ENCODE measurements at regions not wholly inside any gene's neighbourhood (a gene's known extent, or its start where the extent isn't known, plus 50 kb on each side); places are given as distances from the start of the nearest gene placed in this dataset.

GRCh38 chr9:88643931-88644330, 109.0 kb downstream of the NXNL2 start:
- intact Hi-C loops (cut with micrococcal nuclease) = no loop called here
- H3K27me3 ChIP-seq (ENCODE audit: low read depth) = peaks cover 9% of the 10 kb centered on the region
- TF ChIP-seq, protein P1, sequence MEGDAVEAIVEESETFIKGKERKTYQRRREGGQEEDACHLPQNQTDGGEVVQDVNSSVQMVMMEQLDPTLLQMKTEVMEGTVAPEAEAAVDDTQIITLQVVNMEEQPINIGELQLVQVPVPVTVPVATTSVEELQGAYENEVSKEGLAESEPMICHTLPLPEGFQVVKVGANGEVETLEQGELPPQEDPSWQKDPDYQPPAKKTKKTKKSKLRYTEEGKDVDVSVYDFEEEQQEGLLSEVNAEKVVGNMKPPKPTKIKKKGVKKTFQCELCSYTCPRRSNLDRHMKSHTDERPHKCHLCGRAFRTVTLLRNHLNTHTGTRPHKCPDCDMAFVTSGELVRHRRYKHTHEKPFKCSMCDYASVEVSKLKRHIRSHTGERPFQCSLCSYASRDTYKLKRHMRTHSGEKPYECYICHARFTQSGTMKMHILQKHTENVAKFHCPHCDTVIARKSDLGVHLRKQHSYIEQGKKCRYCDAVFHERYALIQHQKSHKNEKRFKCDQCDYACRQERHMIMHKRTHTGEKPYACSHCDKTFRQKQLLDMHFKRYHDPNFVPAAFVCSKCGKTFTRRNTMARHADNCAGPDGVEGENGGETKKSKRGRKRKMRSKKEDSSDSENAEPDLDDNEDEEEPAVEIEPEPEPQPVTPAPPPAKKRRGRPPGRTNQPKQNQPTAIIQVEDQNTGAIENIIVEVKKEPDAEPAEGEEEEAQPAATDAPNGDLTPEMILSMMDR (IDR thresholded peaks at IDR 0.05; ENCODE audit: borderline replicate concordance) = no peak

GRCh38 chr9:88645172-88645878, 110.3 kb downstream of the NXNL2 start:
- Histone ChIP-seq H3K4me1 (no peaks in the 10 kb centered on the region), H3K4me3 (no peak overlapping the region), H3K36me3 (no peaks in the 10 kb centered on the region), H3K27me3 (ENCODE audit: low read depth) (peaks cover 9% of the 10 kb centered on the region), H3K27ac (replicated peaks) (peak overlapping the region; percentile 51), H3K9me3 (replicated peaks) (peaks cover 14% of the 10 kb centered on the region)
- DNase-seq = no peak
- TF ChIP-seq, protein P1 (IDR thresholded peaks at IDR 0.05; ENCODE audit: borderline replicate concordance) = no peak
- intact Hi-C loops (cut with micrococcal nuclease) = no loop called here

More at GRCh38 chr9:88643931-88644330, 109.0 kb downstream of the NXNL2 start:
- no peak for DNase-seq
- Histone ChIP-seq H3K9me3 (replicated peaks) (peaks cover 8% of the 10 kb centered on the region), H3K4me3 (no peak overlapping the region), H3K4me1 (no peaks in the 10 kb centered on the region), H3K27ac (replicated peaks) (no peak overlapping the region), H3K36me3 (no peaks in the 10 kb centered on the region)

- Histone ChIP-seq H3K27me3 (ENCODE audit: low read depth) (peaks cover 9% of the 10 kb centered on the region), H3K4me3 (no peak overlapping the region), H3K4me1 (no peaks in the 10 kb centered on the region), H3K9me3 (replicated peaks) (peaks cover 14% of the 10 kb centered on the region), H3K27ac (replicated peaks) (peak overlapping the region; percentile 51), H3K36me3 (no peaks in the 10 kb centered on the region)
- TF ChIP-seq, protein P1 (IDR thresholded peaks at IDR 0.05; ENCODE audit: borderline replicate concordance) = no peak
- DNase-seq = no peak
- intact Hi-C loops (cut with micrococcal nuclease) = no loop called here
Observed at GRCh38 chr9:88645879-88646199, 110.9 kb downstream of the NXNL2 start.

DNA sequence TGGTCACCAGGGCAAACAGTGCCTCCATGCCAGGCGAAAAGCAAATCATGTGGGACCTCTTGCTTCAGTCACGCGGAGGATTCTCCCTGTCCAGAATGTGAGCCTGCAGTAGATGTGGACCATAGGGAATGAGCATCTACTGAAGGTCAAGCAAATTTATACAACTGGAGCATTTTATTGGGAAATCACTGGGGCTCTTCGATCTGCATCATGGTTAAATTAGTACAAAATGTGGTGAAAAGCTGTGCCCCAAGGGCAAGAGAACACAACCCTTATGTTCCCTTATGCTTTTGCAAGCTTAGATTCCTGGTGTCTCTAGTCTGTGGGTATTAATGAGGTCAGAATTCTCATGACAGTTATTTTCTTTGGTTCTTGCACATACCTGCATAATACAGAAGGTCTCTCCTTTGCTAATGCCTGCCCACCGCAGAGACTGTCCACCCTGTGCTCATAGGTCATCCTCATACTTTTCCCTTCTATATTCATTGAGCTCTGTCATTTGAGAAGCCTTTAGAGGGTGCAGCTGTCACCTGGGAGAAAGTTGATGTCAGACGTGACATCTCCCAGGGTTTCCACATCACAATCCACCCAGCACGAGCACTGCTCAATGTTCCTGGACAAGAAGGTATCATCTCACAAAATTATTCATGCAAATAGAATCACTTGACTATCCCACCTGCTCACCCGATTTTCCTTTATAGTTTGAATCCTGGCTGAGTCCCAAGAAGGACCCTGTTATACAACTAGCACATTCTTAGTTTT, 111.7 kb downstream of the NXNL2 start:
- peaks cover 4% of the 10 kb centered on the region for H3K4me1 ChIP-seq
- H3K27me3 ChIP-seq (ENCODE audit: low read depth) = peaks cover 8% of the 10 kb centered on the region
- intact Hi-C loops (cut with micrococcal nuclease) = no loop called here
- no peak for DNase-seq
- TF ChIP-seq, protein P1 (IDR thresholded peaks at IDR 0.05; ENCODE audit: borderline replicate concordance) = no peak
- no peak overlapping the region for H3K27ac ChIP-seq (replicated peaks)
- no peak overlapping the region for H3K4me3 ChIP-seq
- no peaks in the 10 kb centered on the region for H3K36me3 ChIP-seq
- H3K9me3 ChIP-seq (replicated peaks) = peaks cover 14% of the 10 kb centered on the region

DNA sequence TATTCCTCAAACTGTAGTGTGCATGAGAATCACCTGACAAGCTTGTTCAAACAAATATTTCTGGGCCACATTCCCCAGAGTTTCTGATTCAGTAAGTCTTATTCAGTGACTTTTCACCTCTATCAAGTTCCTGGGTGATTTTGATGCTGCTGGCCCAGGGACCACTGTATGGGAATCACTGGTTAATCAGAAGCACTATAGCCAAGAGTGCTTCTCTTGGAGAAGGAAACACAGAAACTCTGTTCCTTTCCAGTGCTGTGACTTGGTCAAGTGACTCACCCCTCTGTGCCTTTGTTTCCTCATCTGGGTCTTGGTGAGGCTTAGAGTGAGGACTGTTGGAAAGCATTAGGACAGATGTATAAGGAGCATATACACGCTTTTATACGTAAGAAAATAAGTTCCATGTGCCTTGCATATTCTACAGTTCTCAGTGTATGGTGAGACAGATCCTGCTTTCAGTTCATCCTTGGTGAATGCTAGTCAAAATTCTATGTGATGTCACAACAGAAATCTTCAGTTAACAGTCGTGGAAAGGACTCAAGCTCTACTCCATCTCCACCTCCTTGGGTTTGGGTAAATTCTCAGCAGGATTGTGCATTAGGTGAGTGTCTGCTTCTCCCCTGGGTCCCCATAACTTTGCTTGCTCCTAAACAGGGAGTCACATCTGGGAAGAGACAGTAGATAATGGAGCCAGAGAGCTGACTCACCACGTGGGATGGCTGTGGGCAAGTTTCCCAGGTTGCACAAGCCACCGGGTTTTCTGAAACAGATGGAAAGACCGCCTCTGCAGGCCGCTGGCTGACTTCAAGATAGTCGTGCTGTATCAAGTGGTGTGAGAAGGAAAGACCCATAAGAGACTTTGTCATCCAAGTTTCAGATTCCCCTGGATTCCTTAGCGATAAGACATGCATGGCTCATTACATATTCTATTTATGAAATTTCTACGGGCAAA, 117.0 kb downstream of the NXNL2 start:
- Histone ChIP-seq H3K4me1 (peaks cover 19% of the 10 kb centered on the region), H3K27ac (replicated peaks) (peak overlapping the region; percentile 50), H3K27me3 (ENCODE audit: low read depth) (no peaks in the 10 kb centered on the region), H3K4me3 (no peak overlapping the region), H3K9me3 (replicated peaks) (peaks cover 9% of the 10 kb centered on the region), H3K36me3 (no peaks in the 10 kb centered on the region)
- TF ChIP-seq, protein P1 (IDR thresholded peaks at IDR 0.05; ENCODE audit: borderline replicate concordance) = peak; percentile 37
- peak; percentile 84 for DNase-seq
- intact Hi-C loops (cut with micrococcal nuclease) = no loop called here
